ENCODE measurements at regions not wholly inside any gene's neighbourhood (a gene's known extent, or its start where the extent isn't known, plus 50 kb on each side); places are given as distances from the start of the nearest gene placed in this dataset.

GRCh38 chr4:151997461-151997860 is 236.7 kb upstream of the GATB start:
- no peak for TF ChIP-seq ZFX (IDR thresholded peaks at IDR 0.05)
- no peak for TF ChIP-seq CTCF (conservative IDR thresholded peaks at IDR 0.05)
